Globus pallidus (tissue), 1 donor: ENCODE measurements at regions not wholly inside any gene's neighbourhood (a gene's known extent, or its start where the extent isn't known, plus 50 kb on each side); places are given as distances from the start of the nearest gene placed in this dataset.
A peak's percentile ranks its signal among the peaks of the same experiment; 100 is the strongest.

Source experiments
- DNase-seq: peaks from one replicate; pipeline ENCODE4 v3.0.0-alpha.2; 2015; ENCODE audit warnings: low spot score

- no peak for DNase-seq
These were observed 427.7 kb upstream of the THBS1 start for GRCh38 chr15:39153058-39153714.

- no peak for DNase-seq
These were observed 427.2 kb upstream of the THBS1 start for GRCh38 chr15:39153716-39154115.

- no peak for DNase-seq
These were observed 426.6 kb upstream of the THBS1 start for GRCh38 chr15:39154227-39154638.

GRCh38 chr15:39154776-39155175 lies 426.1 kb upstream of the THBS1 start:
- DNase-seq = no peak

- DNase-seq = no peak
These were observed 424.7 kb upstream of the THBS1 start for GRCh38 chr15:39156166-39156565.

- no peak for DNase-seq
These were observed 424.1 kb upstream of the THBS1 start for GRCh38 chr15:39156646-39157250.

- DNase-seq = no peak
These were observed 423.0 kb upstream of the THBS1 start for GRCh38 chr15:39157882-39158281.

GRCh38 chr15:39159833-39160232 lies 421.0 kb upstream of the THBS1 start:
- no peak for DNase-seq

GRCh38 chr15:39161096-39161495 lies 419.8 kb upstream of the THBS1 start:
- no peak for DNase-seq

- no peak for DNase-seq
These were observed 415.7 kb upstream of the THBS1 start for GRCh38 chr15:39165020-39165706.

GRCh38 chr15:39167164-39168058 lies 413.5 kb upstream of the THBS1 start:
- DNase-seq = no peak

GRCh38 chr15:39171944-39172368 lies 408.9 kb upstream of the THBS1 start:
- DNase-seq = peak; percentile 66

- DNase-seq = peak; percentile 33
These were observed 408.2 kb upstream of the THBS1 start for GRCh38 chr15:39172380-39173281.

- no peak for DNase-seq
These were observed 407.5 kb upstream of the THBS1 start for GRCh38 chr15:39173426-39173825.

- no peak for DNase-seq
These were observed 406.5 kb upstream of the THBS1 start for GRCh38 chr15:39174332-39174731.

- no peak for DNase-seq
These were observed 404.8 kb upstream of the THBS1 start for GRCh38 chr15:39176030-39176429.

- DNase-seq = no peak
These were observed 403.3 kb upstream of the THBS1 start for GRCh38 chr15:39177561-39177960.

GRCh38 chr15:39180030-39180429 lies 400.8 kb upstream of the THBS1 start:
- DNase-seq = no peak

- DNase-seq = no peak
These were observed 400.4 kb upstream of the THBS1 start for GRCh38 chr15:39180483-39180933.

- DNase-seq = no peak
These were observed 399.7 kb upstream of the THBS1 start for GRCh38 chr15:39181056-39181747.

GRCh38 chr15:39181940-39182339 lies 398.9 kb upstream of the THBS1 start:
- DNase-seq = no peak
